Neural progenitor cell (in vitro differentiated cells): ENCODE measurements at regions not wholly inside any gene's neighbourhood (a gene's known extent, or its start where the extent isn't known, plus 50 kb on each side); places are given as distances from the start of the nearest gene placed in this dataset.

Experiments
- DNase-seq: peaks from one replicate; pipeline ENCODE4 v3.0.0-alpha.2; 2016; ENCODE audit warnings: low spot score
- H2AFZ ChIP-seq: fragments of 200-600 bp; sonication (generic); replicated peaks from 2 replicates; pipeline ENCODE4 v1.6.1; 2016; ENCODE audit warnings: antibody characterized with exemption
- H3F3A ChIP-seq: fragments of 200-600 bp; sonication (generic); 2 replicates; pipeline ENCODE4 v1.6.1; 2016; ENCODE audit warnings: antibody characterized with exemption, low read depth
- H3K27ac ChIP-seq: fragments of 200-600 bp; sonication (generic); 2 replicates; pipeline ENCODE4 v1.5.1; 2016; ENCODE audit warnings: mild to moderate bottlenecking
- H3K27me3 ChIP-seq: fragments of 200-600 bp; sonication (generic); 2 replicates; pipeline ENCODE4 v1.6.1; 2016; ENCODE audit warnings: mild to moderate bottlenecking, moderate library complexity
- H3K36me3 ChIP-seq: fragments of 200-600 bp; sonication (generic); 2 replicates; pipeline ENCODE4 v1.5.1; 2016
- H3K4me1 ChIP-seq: fragments of 200-600 bp; sonication (generic); 2 replicates; pipeline ENCODE4 v1.6.1; 2016; ENCODE audit warnings: mixed run types
- H3K4me2 ChIP-seq: fragments of 200-600 bp; sonication (generic); 2 replicates; pipeline ENCODE4 v1.6.1; 2016
- H3K4me3 ChIP-seq: fragments of 200-600 bp; sonication (generic); 2 replicates; pipeline ENCODE4 v1.5.1; 2016
- H3K79me2 ChIP-seq: fragments of 200-600 bp; sonication (generic); 2 replicates; pipeline ENCODE4 v1.6.1; 2016; ENCODE audit warnings: low read depth
- H3K9ac ChIP-seq: fragments of 200-600 bp; sonication (generic); 2 replicates; pipeline ENCODE4 v1.6.1; 2016
- H3K9me3 ChIP-seq: fragments of 200-600 bp; sonication (generic); 2 replicates; pipeline ENCODE4 v1.5.1; 2016; ENCODE audit warnings: low read depth
- H4K20me1 ChIP-seq: fragments of 200-600 bp; sonication (generic); 2 replicates; pipeline ENCODE4 v1.6.1; 2016; ENCODE audit warnings: low read depth
- H3K27ac Mint-ChIP-seq: 3 replicates; pipeline ENCODE4 v1.8.0; 2021; ENCODE audit warnings: mixed read lengths
- H3K27me3 Mint-ChIP-seq: 2 replicates; pipeline ENCODE4 v1.8.0; 2022; ENCODE audit warnings: low read depth, mild to moderate bottlenecking, inconsistent platforms, moderate library complexity, mixed read lengths; ENCODE audit not compliant: insufficient read depth
- H3K36me3 Mint-ChIP-seq: 3 replicates; pipeline ENCODE4 v1.8.0; 2021; ENCODE audit warnings: mixed read lengths
- H3K4me1 Mint-ChIP-seq: 3 replicates; pipeline ENCODE4 v1.8.0; 2021; ENCODE audit warnings: mixed read lengths
- H3K4me3 Mint-ChIP-seq: 3 replicates; pipeline ENCODE4 v1.8.0; 2021; ENCODE audit warnings: mild to moderate bottlenecking, moderate library complexity, mixed read lengths
- H3K9me3 Mint-ChIP-seq: 3 replicates; pipeline ENCODE4 v1.8.0; 2020; ENCODE audit warnings: mixed read lengths
- EZH2 ChIP-seq: fragments of 200-600 bp; sonication (generic); IDR thresholded peaks from 2 replicates; pipeline ENCODE4 v1.6.1; 2017; ENCODE audit warnings: antibody characterized with exemption, mild to moderate bottlenecking, moderate library complexity
- EZH2phosphoT487 ChIP-seq: fragments of 200-600 bp; sonication (generic); IDR thresholded peaks from 2 replicates; pipeline ENCODE4 v1.6.1; 2017; ENCODE audit warnings: antibody characterized with exemption
- TF ChIP-seq, protein P1 (sequence below): fragments of 200-600 bp; sonication (generic); IDR thresholded peaks from 2 replicates; pipeline ENCODE4 v1.5.1; 2017; ENCODE audit warnings: antibody characterized with exemption, mild to moderate bottlenecking

DNA sequence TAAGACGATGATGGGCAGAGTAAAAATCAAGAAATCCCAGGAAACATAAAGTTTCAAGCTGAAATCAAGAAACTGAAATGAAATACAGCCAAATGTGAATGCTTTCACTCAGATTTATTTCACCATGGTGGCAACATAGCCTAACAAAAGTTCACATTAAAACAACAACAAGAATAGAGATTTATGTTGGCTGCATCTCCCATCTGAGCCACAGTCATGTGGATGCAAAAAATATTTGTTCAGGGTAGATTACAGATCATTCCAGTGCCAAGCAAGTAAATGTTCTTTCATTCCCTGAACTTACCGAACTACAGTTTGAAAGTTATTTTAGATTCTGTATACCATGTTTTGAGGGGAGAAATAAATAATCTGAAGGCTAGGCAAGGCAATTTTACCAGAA is 159.9 kb upstream of the TMTC1 start:
- Mint-ChIP-seq H3K9me3 (peaks cover 2% of the 10 kb centered on the region), H3K4me1 (no peaks in the 10 kb centered on the region), H3K36me3 (no peaks in the 10 kb centered on the region), H3K4me3 (no peak overlapping the region), H3K27ac (no peak overlapping the region), H3K27me3 (peaks cover 2% of the 10 kb centered on the region)
- Histone ChIP-seq H2AFZ (no peak overlapping the region), H3K4me1 (no peaks in the 10 kb centered on the region), H3K9me3 (no peaks in the 10 kb centered on the region), H4K20me1 (no peaks in the 10 kb centered on the region), H3K36me3 (no peaks in the 10 kb centered on the region), H3K27me3 (no peaks in the 10 kb centered on the region), H3K4me3 (no peak overlapping the region), H3K79me2 (no peaks in the 10 kb centered on the region), H3F3A (no peaks in the 10 kb centered on the region), H3K4me2 (no peak overlapping the region), H3K27ac (no peak overlapping the region), H3K9ac (no peak overlapping the region)
- DNase-seq = no peak
- TF ChIP-seq EZH2phosphoT487 (no peak), EZH2 (no peak)

DNA sequence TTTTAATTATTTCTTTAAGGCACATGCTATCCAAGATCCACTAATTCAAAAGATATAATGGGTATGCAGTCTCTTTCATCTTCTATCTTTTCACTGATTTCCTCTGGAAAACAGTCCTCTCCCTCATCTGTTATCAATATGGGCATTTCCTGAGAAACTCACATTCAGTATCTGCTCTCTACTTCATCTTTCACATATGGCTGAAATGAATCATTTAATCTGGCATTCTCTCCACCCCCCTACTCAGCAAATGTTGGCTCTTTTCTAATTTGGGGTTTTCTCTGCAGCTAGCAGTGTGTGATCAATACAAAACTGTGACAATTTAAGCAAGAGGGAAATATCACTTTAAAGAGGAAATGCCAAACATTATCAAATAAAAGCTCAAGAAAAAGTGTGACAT is 157.1 kb upstream of the TMTC1 start:
- Histone ChIP-seq H3K79me2 (no peaks in the 10 kb centered on the region), H3K27ac (no peak overlapping the region), H3K9ac (no peak overlapping the region), H3K36me3 (no peaks in the 10 kb centered on the region), H4K20me1 (no peaks in the 10 kb centered on the region), H3K4me1 (no peaks in the 10 kb centered on the region), H2AFZ (no peak overlapping the region), H3K4me2 (no peak overlapping the region), H3K4me3 (no peak overlapping the region), H3K27me3 (no peaks in the 10 kb centered on the region), H3F3A (no peaks in the 10 kb centered on the region), H3K9me3 (no peaks in the 10 kb centered on the region)
- Mint-ChIP-seq H3K9me3 (peaks cover 2% of the 10 kb centered on the region), H3K4me3 (no peak overlapping the region), H3K27me3 (peaks cover 4% of the 10 kb centered on the region), H3K4me1 (no peaks in the 10 kb centered on the region), H3K27ac (no peak overlapping the region), H3K36me3 (no peaks in the 10 kb centered on the region)
- DNase-seq = no peak
- TF ChIP-seq EZH2phosphoT487 = no peak
- no peak for TF ChIP-seq EZH2
- TF ChIP-seq, protein P1, sequence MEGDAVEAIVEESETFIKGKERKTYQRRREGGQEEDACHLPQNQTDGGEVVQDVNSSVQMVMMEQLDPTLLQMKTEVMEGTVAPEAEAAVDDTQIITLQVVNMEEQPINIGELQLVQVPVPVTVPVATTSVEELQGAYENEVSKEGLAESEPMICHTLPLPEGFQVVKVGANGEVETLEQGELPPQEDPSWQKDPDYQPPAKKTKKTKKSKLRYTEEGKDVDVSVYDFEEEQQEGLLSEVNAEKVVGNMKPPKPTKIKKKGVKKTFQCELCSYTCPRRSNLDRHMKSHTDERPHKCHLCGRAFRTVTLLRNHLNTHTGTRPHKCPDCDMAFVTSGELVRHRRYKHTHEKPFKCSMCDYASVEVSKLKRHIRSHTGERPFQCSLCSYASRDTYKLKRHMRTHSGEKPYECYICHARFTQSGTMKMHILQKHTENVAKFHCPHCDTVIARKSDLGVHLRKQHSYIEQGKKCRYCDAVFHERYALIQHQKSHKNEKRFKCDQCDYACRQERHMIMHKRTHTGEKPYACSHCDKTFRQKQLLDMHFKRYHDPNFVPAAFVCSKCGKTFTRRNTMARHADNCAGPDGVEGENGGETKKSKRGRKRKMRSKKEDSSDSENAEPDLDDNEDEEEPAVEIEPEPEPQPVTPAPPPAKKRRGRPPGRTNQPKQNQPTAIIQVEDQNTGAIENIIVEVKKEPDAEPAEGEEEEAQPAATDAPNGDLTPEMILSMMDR = no peak

DNA sequence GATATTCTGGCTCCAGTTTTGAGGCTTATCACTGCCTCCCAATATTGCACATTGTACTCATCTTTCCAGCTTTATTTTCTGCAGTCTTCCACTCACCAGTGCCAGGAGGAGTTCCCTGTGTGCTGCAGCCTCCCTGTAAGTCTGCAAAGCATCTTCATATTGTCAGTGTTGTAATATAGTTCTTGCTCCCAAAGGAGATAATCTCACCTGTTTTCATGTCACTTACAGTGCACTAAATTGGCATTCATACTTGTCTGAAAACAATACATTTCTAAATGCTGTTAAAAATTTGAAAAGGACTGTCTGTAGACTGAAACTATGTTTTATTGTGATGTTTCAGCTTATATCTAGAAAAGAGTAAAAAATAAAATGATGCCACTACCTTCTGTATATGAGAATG is 146.8 kb upstream of the TMTC1 start:
- H3K9me3 Mint-ChIP-seq = no peaks in the 10 kb centered on the region
- peaks cover 2% of the 10 kb centered on the region for H3K27me3 Mint-ChIP-seq
- no peak overlapping the region for H3K4me3 Mint-ChIP-seq
- DNase-seq = no peak
- H3K4me1 Mint-ChIP-seq = no peaks in the 10 kb centered on the region
- Histone ChIP-seq H3K4me3 (no peak overlapping the region), H3K9me3 (no peaks in the 10 kb centered on the region), H3K27ac (no peak overlapping the region), H3K4me1 (no peaks in the 10 kb centered on the region), H3F3A (no peaks in the 10 kb centered on the region), H3K79me2 (no peaks in the 10 kb centered on the region), H4K20me1 (no peaks in the 10 kb centered on the region), H3K27me3 (no peaks in the 10 kb centered on the region), H3K9ac (no peak overlapping the region), H3K36me3 (no peaks in the 10 kb centered on the region), H3K4me2 (no peak overlapping the region), H2AFZ (no peak overlapping the region)
- TF ChIP-seq, protein P1 = no peak
- no peak for TF ChIP-seq EZH2phosphoT487
- TF ChIP-seq EZH2 = no peak
- no peak overlapping the region for H3K27ac Mint-ChIP-seq
- no peaks in the 10 kb centered on the region for H3K36me3 Mint-ChIP-seq

DNA sequence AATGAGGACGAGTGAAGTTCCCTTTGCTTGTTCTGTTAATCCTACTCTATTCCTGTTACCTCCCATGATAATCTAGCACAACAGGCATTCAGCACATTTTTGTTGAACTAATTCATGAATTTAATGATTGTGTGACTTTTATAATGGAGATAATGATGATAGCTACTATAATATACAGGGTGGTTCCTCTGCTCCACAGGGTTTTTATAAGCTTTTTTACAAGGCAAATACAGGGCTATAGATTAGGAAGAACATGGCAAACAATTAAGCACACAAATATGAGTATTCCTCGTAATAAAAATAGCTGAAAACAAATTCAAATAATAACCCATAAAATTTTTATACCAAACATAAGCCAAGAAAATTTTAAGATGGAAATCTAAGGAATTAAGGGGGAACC is 145.6 kb upstream of the TMTC1 start:
- peaks cover 2% of the 10 kb centered on the region for H3K27me3 Mint-ChIP-seq
- Histone ChIP-seq H3K27me3 (no peaks in the 10 kb centered on the region), H3K9ac (no peak overlapping the region)

More for the DNA sequence above, 145.6 kb upstream of the TMTC1 start:
- Histone ChIP-seq H2AFZ (no peak overlapping the region), H3F3A (no peaks in the 10 kb centered on the region), H3K9me3 (no peaks in the 10 kb centered on the region), H3K27ac (no peak overlapping the region), H3K36me3 (no peaks in the 10 kb centered on the region), H3K79me2 (no peaks in the 10 kb centered on the region), H3K4me1 (no peaks in the 10 kb centered on the region), H3K4me2 (no peak overlapping the region), H3K4me3 (no peak overlapping the region), H4K20me1 (no peaks in the 10 kb centered on the region)
- H3K27ac Mint-ChIP-seq = no peak overlapping the region
- no peak for DNase-seq
- H3K9me3 Mint-ChIP-seq = no peaks in the 10 kb centered on the region
- TF ChIP-seq, protein P1 = no peak
- TF ChIP-seq EZH2phosphoT487 = no peak
- H3K36me3 Mint-ChIP-seq = no peaks in the 10 kb centered on the region
- H3K4me3 Mint-ChIP-seq = no peak overlapping the region
- H3K4me1 Mint-ChIP-seq = no peaks in the 10 kb centered on the region
